ENCODE measurements at regions not wholly inside any gene's neighbourhood (a gene's known extent, or its start where the extent isn't known, plus 50 kb on each side); places are given as distances from the start of the nearest gene placed in this dataset.

DNA sequence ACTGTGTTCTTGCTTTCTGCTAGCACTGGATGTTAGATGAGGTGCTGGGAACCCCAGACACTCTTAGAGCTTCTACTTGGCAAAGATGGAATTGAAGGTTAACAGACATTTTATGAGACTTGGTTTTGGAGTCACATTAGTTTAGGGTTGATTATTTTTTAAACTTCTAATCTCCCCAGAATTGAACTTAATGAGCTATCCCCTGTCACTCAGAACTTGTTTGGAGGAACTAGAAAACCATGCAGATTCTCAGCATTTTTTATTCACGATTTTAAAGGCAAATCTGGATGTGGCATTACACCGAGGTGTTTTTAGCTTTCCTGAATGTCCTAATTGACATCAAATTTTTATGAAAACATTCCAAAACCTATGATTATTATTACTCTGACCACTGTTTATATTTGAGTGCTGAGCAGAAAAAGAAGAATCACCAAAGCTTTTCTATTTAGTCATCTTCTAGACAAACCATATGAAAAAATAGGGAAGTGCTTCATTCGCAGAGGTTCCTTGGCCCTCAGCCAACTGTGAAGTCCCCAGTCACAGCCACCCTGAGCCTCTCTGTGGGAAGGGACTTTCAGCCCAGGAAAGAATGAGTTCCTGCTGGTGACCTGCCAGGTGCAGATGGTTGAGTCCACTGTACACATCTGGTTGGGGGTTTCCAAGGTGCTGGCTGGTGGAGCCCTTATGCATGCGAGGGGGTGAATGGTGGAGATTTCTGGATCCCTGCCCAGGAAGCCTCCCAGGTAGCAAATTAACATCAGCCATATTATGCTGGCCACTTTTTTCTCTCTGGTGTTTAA lies 196.0 kb upstream of the TOPAZ1 start:
- FAIRE-seq (peak; percentile 93), DNase-seq (ENCODE audit: insufficient read length, low spot score) (peak; percentile 46)

DNA sequence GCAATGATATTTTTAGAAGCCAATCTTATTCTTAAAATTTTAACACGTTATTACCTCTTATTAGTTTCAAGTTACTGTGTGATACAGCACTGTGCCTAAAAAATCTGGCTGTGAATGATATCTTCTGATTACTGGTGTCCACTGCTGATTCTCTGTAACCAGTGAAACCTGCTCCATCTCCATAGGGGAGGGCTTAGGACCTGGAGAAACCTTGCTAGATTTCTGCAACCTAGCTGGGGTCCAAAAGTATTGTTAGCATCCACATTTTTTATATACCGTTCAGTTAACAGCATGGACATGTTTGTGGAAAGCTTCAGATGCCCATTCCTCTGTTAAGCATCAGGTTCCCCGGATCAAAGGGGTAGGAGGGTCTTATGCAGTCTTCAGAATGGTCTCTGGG lies 193.9 kb upstream of the TOPAZ1 start:
- DNase-seq (ENCODE audit: insufficient read length, low spot score) (no peak), FAIRE-seq (no peak)

DNA sequence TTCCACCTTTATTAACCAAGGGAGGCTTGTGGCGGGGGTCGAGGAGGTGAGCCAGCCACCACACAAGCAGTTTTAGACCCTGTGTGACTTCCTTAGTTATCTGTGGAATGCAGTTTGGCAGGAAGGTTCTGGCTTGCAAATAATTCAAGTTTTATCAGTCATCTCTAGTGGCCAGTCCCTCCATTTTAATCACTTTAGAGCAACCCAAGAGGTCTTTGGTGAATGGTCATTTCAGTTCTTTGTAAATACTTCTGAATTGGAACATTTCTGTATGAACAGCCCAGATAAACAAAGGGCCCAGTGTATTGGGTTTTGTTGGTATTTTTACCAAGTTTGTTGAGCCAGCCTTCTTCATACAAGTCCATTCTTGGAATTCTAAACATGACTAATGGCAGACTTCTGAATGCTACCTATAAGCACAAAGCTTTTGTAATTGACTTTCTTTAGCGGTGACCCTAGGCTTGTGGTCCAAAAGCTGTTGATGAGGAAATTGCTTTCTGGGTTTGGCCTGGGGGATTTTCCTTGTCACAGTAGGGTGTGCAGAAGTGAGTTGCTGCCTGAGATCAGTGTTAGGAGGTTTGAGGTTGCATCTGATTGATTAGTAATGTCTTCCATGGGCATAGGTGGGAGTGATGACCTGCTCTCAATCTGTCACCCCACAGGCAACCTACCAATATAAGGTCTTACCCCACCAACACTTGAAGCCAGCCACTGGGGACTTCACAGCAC lies 193.3 kb upstream of the TOPAZ1 start:
- FAIRE-seq (peak; percentile 33), DNase-seq (ENCODE audit: insufficient read length, low spot score) (no peak)

DNA sequence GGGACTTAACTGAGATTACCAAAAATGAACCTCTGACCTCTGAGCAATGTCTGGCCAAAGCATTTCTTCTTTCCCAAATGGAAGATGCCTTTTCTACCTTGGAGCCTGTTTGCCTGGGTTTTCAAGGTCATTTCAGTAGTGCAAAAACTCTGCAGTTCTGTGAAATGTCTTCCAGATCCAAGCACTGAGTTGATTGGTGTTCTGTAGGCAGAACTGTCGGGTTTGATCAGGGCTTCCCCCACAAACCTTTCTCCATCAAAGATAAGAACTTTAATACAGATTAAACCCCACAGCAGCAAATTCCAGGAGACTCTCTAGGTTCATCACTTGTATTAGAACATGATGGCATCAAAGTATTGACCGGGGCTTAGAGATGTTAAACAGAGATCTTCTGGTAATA lies 192.7 kb upstream of the TOPAZ1 start:
- DNase-seq (ENCODE audit: insufficient read length, low spot score) (no peak), FAIRE-seq (no peak)

DNA sequence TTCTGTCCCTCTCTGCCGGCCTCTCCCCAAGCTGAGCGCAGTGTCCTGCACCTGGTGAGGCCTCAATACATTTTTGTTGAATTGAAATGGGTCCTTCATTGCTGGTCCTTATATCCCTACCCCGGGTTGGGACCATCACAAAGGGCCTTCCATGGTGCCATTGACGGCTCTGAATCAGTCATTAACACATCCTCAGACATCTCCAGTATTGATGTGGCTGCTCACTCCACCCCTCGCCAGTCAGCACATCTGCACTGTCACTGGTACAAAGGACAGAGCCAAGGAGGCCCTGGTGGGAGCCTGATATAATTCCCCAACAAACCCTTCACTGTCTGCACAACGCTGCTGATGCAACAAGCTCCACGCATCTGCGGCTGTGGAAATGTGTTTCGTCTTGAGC lies 191.6 kb upstream of the TOPAZ1 start:
- FAIRE-seq = no peak
- no peak for DNase-seq (ENCODE audit: insufficient read length, low spot score)

DNA sequence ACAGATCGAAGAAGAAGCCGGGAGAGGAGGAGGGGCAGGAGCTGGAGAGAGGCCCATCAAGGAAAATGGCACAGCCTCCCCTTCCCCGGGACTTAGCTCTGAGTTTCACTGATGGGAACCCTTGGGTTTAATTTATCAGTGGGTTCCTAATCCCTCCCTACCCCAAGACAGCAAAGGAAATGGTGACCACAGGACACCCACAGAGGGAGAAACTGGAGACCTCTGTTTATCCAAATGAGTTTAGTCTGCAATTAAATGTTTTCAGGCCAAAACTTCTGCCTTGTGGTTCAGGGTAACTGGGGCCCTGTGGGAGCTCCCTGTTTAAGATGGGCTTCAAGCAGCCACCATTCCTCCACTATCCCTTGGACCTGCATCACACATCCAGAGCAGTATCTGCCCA lies 190.8 kb upstream of the TOPAZ1 start:
- DNase-seq (ENCODE audit: insufficient read length, low spot score) (no peak), FAIRE-seq (no peak)

DNA sequence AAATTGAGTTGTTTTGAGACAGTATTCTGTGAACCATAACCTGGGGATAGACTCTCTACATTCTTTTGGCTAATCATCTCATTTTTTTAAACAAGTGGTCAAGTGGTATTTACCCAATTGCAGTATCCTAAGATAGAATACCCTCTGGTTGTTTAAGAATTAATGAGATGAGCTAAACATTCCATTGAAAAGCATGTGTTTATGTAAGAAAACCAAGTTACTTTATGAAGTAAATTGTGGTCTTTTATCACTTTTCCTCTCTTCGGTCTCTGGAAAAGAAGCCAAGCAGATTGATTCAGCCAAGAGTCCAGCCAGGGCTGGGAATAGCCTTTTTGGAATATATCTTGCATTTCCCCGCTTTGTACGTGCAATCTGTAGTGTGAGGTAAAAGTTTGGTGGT lies 185.7 kb upstream of the TOPAZ1 start:
- no peak for FAIRE-seq
- no peak for DNase-seq (ENCODE audit: insufficient read length, low spot score)

DNA sequence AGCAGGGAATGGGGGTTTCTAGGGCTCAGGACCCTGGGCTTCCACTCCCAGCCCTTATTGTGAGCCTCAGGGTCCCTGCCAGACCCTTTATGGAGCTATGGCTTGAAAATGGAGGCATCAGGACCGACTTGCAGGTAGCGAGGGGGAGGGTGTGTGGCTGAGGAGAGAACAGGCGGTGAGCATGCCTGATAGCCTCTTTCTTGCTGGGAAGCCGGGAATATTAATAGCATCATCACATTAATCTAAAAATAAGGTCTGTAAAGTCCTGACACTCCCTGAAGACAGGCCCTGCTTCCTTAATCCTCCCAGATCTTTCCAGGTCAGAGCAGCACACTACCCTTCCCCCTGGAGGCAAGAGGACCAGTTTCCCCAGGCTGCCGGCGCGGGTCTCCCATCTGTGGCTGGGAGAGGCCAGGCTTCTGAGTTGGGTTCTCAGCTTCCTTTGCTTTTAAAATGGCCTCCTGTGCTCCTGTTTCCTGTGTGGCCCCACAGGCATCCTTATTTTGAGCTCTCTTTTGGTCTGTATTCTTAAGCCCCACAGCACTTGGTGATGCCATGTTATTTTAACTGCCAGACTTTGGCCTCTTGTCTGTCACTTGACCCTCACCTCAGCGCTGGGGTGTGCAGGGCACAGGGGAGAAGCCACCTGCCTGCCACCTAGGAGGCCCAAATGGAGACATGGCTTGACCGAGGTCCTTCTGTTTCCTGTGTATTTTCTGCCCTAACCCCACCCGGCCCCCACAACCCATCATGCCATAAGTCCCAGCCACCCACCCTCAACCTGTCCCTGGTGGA lies 185.0 kb upstream of the TOPAZ1 start:
- DNase-seq (ENCODE audit: insufficient read length, low spot score) (no peak), FAIRE-seq (no peak)

DNA sequence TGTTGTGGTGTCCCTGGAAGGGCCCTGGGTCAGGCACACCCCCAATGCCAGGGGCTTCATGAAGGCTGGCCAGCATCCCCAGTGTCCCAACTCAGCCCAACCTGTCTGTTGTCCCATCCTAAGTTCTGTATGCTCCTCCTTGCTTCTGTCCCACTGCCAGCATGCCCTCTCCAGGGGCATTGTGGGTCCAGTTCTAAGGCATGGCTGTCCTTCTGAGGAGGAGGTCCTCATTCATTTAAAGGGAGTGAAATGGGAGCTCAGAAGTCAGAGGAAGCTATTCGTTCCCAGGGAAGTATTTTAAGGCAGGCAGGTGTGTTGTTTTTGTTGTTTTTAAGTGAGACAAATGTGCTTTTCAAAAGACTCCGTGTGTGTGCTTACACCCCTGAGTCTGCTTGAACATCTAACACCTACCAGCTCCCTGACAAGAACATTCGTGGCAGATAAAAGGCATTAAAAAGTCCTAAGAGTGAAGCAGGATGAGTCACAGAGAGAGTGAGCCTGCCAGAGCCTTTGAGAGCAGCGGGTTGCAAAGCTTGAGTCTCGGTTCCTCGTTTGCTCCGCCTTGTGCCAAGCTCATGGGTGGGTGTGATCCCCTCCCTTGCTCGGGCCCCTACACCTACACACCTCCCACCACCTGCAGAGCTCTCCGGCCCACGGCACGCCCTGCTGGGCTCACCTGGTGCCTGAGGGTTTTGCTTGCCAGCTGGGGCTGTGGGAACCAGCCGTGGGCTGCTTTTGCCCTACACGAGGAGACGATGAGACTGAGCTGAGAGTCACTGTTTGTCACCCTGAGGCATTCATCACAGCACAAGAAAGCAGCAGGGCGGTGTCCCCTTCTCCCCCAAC lies 183.4 kb upstream of the TOPAZ1 start:
- FAIRE-seq (peak; percentile 96), DNase-seq (ENCODE audit: insufficient read length, low spot score) (peak; percentile 31)

DNA sequence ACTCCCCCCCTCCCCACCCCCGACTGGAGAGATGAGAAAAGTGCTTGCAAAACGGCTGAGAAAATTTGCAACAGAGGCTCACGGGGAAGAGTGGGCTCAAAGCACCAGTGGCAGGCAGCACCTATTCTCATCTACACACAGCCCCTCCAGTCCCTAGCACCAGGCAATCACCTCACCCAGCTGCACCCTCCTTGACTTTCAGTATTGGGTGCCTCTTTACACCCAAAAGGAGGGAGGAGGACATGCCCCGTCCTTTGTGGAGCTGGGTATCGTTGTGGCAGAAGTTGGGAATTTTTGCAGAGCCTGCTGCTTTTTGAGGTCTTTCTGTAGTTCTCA lies 182.8 kb upstream of the TOPAZ1 start:
- FAIRE-seq (no peak), DNase-seq (ENCODE audit: insufficient read length, low spot score) (no peak)

DNA sequence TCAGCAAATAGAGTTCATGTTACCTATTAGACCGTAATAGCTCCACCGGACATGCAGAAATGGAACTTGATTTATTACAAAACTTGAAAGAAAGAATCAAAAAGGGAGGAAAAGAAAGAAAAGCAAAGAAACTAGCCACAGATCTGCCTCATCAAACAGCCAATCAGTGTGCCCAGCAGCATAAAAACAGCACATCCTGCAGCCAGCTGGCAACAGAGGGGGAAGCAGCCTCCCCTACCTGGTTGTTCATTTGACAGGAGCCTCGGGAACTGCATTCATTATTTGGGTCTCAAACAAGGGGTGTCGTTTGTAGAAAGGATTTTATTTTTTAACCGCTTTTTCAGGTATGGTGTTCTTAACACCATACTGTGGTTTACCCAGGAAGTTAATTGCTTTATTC lies 181.5 kb upstream of the TOPAZ1 start:
- DNase-seq (ENCODE audit: insufficient read length, low spot score) (no peak), FAIRE-seq (no peak)

DNA sequence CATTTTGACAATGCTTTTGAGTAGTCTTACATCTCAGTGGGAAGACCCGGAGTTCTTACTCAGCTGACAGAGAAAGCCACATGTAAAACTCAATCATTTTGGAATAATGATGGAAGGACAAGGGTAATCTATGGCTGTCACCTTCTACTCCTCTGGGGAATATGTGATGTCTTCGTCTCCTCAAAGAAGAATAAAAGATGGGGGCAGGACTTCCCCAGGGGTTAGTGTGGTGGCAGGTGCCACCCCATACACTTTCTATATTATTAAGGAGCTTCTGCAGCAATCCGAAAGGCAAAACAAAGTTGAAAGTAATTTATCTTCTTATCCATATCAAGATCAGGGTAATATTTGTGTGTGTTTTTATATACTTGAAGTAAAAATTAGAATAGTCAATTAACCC lies 180.4 kb upstream of the TOPAZ1 start:
- no peak for FAIRE-seq
- no peak for DNase-seq (ENCODE audit: insufficient read length, low spot score)

DNA sequence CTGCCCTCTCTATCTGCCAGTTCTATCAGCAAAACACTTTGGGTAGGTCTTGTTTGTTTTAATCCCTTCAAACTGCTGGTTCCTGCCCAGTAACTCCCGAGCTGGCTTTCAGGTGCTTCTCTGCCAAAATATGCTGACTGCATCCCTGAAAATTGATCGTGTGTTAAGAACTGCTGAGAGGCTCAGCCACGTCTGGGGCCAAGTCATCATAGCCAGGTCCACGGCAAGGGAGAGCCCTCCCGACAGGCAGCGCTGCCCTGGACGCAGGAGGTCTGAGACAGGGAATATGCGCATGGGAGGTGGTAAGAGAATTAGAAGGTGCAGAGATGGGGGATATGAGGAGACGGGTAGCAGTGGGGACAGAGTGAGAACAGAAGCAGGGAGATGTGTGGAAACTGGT lies 179.7 kb upstream of the TOPAZ1 start:
- FAIRE-seq = no peak
- DNase-seq (ENCODE audit: insufficient read length, low spot score) = no peak

DNA sequence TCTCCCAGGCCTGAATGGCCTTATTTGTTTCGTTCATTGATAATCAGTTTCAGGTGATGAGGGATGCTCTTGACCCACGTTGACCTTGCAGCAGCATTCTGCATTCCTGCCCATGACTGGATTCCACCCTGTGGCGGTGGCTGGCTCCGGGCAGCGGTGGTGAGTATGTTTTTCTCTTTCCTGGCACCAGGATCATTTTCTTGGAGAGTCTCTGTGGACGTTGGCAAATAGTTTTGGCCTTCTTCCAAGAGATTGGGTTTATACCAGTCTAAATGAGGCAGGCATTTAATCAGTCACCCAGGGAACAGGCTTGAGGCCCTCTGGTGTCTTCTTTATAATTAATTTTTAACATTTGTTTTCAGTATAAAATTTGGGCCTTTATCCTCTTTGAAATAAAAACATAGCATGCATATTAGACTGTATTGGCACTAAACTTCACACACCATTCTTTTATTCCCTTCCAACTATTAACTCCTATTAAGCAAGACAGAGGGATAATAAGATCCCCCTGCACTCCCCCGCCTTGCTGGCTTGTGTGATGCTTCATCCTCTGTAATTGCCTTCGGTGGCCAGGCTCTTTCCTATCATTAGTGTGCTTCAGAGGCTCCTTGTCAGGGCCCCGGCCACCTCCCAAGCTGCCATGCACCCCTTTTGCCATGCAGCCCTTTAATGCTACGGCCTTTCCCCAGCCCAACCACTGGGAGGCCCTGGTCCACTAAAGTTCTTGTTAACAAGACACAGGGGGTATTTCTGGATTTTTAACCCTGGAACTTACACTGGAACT lies 176.2 kb upstream of the TOPAZ1 start:
- no peak for DNase-seq (ENCODE audit: insufficient read length, low spot score)

DNA sequence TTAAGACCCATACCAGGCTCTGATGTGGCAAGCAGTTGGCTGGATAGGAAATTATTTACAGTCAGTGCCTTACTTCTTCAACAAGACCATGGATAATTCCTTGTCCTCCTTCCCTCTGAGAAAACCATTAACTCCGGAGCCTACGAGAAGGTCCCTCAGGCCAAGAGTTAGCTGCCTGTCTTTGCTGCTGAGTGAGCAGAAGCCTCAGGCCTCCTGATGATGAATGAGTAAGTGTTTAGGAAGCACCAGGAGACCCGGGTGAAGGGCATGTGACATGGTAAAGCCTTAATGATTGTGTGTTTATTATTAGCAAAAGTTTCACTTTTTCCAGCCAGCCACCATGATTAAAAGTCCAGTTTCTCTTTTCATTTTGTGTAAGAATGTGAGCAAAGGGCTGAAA lies 174.9 kb upstream of the TOPAZ1 start:
- no peak for FAIRE-seq
- DNase-seq (ENCODE audit: insufficient read length, low spot score) = no peak

More for the DNA sequence above, 176.2 kb upstream of the TOPAZ1 start:
- no peak for FAIRE-seq

DNA sequence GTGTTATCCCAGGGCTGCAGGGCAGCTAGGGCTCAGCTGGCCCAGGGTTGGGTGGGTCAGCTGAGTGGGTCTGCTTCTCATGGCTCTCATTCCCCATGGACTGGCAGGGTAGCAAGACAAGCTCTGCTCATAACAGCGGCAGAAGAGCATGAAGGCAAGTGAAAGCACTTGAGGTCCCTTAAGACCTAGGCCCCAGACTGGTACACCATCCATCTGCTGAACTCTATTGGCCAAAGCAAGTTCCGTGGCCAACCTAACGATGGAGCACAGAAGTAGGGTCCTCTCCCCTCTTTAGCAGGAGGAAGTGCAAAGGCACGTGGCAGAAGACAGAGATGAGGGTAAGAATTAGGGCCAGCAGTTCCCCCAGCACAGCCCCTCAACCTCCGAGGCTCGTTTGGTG lies 174.3 kb upstream of the TOPAZ1 start:
- no peak for DNase-seq (ENCODE audit: insufficient read length, low spot score)
- FAIRE-seq = no peak

DNA sequence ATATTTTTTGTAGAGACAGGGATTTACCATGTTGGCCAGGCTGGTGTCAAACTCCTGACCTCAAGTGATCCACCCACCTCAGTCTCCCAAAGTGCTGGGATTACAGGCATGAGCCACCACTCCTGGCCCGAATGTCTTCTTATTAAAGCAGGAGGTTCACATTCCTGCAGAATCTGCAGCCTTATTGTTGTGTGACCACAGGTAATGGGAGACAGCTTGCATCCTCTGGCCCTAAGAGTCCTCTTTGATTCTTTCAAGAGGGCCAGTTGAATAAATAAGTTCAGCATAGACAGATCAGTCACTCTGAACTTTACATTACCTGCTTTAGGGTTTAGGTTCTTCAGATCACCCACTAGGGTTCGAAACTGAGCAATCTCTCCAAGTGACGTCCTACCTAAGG lies 172.9 kb upstream of the TOPAZ1 start:
- FAIRE-seq = no peak
- DNase-seq (ENCODE audit: insufficient read length, low spot score) = no peak

DNA sequence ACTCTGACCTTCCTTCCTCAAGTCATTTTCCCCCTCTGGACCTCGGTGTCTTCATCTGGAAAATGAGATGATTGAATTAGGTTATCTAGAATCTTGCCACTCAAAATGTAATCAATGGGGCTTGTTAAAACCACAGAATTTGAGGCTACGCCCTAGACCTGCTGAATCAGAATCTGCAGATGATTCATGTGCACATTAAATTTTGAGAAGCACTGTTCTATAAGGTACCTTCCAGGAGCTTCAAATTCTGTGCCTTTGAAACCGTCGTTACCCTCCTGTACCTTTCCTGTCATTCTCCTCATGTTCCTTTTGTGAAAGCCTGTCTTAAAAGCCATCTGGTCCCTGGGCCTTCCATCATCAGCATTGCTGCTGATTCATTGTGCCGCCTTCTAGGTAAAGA lies 172.4 kb upstream of the TOPAZ1 start:
- FAIRE-seq (no peak), DNase-seq (ENCODE audit: insufficient read length, low spot score) (no peak)

DNA sequence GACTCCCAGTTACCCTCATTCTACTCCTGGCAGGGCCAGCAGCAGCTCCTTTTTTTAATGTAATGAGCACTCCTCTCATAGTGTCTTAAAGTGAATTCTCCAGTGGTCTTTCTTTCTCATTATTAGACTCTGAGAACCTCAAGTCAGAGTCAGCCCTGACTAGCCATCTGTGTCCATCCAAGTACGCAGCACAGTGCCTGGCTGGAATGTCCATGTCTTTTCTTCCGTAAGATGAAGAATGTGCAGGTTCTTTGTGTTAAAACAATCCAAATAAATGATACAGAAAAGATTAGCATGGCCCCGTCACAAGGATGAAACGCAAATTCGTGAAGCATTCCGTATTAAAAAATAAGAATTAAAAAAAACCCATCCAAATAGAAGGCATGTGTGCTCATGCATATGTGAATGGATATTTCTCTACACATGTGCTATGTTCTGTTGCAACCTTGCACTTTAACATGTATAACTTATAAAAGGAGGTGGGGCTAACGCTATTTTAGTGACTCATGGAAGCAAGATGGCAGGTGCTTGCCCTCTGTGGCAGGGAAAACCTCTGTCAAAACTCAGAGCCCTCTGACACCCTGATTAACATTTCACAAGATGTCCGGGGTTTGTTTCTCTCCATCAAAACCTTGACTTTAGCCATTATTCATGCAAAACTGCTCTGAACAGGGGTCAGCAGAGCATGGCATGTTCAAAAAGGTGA lies 170.7 kb upstream of the TOPAZ1 start:
- DNase-seq (ENCODE audit: insufficient read length, low spot score) (no peak), FAIRE-seq (no peak)
